ENCODE measurements at regions not wholly inside any gene's neighbourhood (a gene's known extent, or its start where the extent isn't known, plus 50 kb on each side); places are given as distances from the start of the nearest gene placed in this dataset.

- no peak for TF ChIP-seq EZH2 (IDR thresholded peaks at IDR 0.05; ENCODE audit: insufficient read depth, low read length)
- no peak for TF ChIP-seq CTCF (IDR thresholded peaks at IDR 0.05; ENCODE audit: insufficient read depth, low read depth, low read length)
Measured at GRCh38 chrX:112233164-112233563, 150.6 kb upstream of the TRPC5 start.

All from astrocyte (in vitro differentiated cells and primary cell).